ENCODE measurements at regions not wholly inside any gene's neighbourhood (a gene's known extent, or its start where the extent isn't known, plus 50 kb on each side); places are given as distances from the start of the nearest gene placed in this dataset.
"Not testable (repeated sequence)": the region's sequence is repeated elsewhere in the genome, so short reads cannot be mapped to it uniquely, and the experiment has no call there.

GRCh38 chr7:73170902-73171301 lies 85.1 kb upstream of the SPDYE9 start:
- DNase-seq, result not testable (repeated sequence)

- DNase-seq, result not testable (repeated sequence)
Measured at GRCh38 chr7:73170415-73170814, 84.6 kb upstream of the SPDYE9 start.

- not testable (repeated sequence) for DNase-seq
Measured at GRCh38 chr7:73166152-73166551, 80.3 kb upstream of the SPDYE9 start.

GRCh38 chr7:73162680-73163079 lies 76.8 kb upstream of the SPDYE9 start:
- not testable (repeated sequence) for DNase-seq

GRCh38 chr7:73161727-73162126 lies 75.9 kb upstream of the SPDYE9 start:
- DNase-seq, result not testable (repeated sequence)

- not testable (repeated sequence) for DNase-seq
Measured at GRCh38 chr7:73157169-73157661, 71.4 kb upstream of the SPDYE9 start.

GRCh38 chr7:73156510-73157168 lies 70.8 kb upstream of the SPDYE9 start:
- not testable (repeated sequence) for DNase-seq

GRCh38 chr7:73154586-73155038 lies 68.8 kb upstream of the SPDYE9 start:
- peak; percentile 62 for DNase-seq

GRCh38 chr7:73153921-73154585 lies 68.2 kb upstream of the SPDYE9 start:
- DNase-seq, result not testable (repeated sequence)

GRCh38 chr7:73148570-73148969 lies 62.7 kb upstream of the SPDYE9 start:
- DNase-seq, result not testable (repeated sequence)

- DNase-seq, result not testable (repeated sequence)
Measured at GRCh38 chr7:73147681-73148080, 61.8 kb upstream of the SPDYE9 start.

GRCh38 chr7:73143993-73144392 lies 58.2 kb upstream of the SPDYE9 start:
- DNase-seq, result not testable (repeated sequence)

GRCh38 chr7:73137922-73138321 lies 52.1 kb upstream of the SPDYE9 start:
- DNase-seq, result not testable (repeated sequence)

Data from activated T-cell treated with anti-CD3 and anti-CD28 coated beads for 4 hours (primary cell).